BLaER1 (cell line): ENCODE measurements at regions not wholly inside any gene's neighbourhood (a gene's known extent, or its start where the extent isn't known, plus 50 kb on each side); places are given as distances from the start of the nearest gene placed in this dataset.

Experiments used
- H3K27ac ChIP-seq: shearing (Covaris generic); formaldehyde crosslinking; 2 replicates; pipeline ENCODE4 v1.8.1; 2022
- H3K27me3 ChIP-seq: shearing (Covaris generic); formaldehyde crosslinking; 2 replicates; pipeline ENCODE4 v1.8.1; 2022
- H3K36me3 ChIP-seq: shearing (Covaris generic); formaldehyde crosslinking; 2 replicates; pipeline ENCODE4 v1.8.1; 2022
- H3K4me1 ChIP-seq: shearing (Covaris generic); formaldehyde crosslinking; 2 replicates; pipeline ENCODE4 v1.8.1; 2022
- H3K4me2 ChIP-seq: shearing (Covaris generic); formaldehyde crosslinking; 2 replicates; pipeline ENCODE4 v1.8.1; 2022
- H3K4me3 ChIP-seq: shearing (Covaris generic); formaldehyde crosslinking; 2 replicates; pipeline ENCODE4 v1.8.1; 2022
- H3K9ac ChIP-seq: shearing (Covaris generic); formaldehyde crosslinking; 2 replicates; pipeline ENCODE4 v1.8.1; 2022
- H3K9me3 ChIP-seq: shearing (Covaris generic); formaldehyde crosslinking; 2 replicates; pipeline ENCODE4 v1.8.1; 2022
- H4K20me1 ChIP-seq: shearing (Covaris generic); formaldehyde crosslinking; 2 replicates; pipeline ENCODE4 v1.8.1; 2022
- Cebpa-rat ChIP-seq: shearing (Covaris generic); IDR thresholded peaks from 2 replicates; pipeline ENCODE4 v1.8.1; 2022

DNA sequence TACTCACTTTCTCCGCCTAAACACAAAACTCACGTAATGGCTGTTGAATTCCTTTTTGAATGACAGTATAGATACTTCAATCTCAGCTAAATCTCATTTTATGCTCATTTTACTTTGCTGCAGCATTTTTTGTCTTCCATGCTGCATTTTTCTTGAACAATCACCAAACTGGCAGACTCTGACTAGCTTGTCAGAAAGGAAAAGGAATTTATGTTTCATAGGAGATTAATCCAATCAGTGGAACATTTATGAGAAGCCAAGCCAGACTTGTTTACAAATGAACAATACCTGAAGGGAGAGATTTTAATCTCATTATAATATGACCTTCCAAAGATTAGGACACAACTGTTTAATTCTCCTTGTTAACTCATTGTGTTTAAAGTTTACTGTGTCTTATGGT, 1044.3 kb downstream of the DIAPH3 start:
- no peak overlapping the region for H3K9ac ChIP-seq

DNA sequence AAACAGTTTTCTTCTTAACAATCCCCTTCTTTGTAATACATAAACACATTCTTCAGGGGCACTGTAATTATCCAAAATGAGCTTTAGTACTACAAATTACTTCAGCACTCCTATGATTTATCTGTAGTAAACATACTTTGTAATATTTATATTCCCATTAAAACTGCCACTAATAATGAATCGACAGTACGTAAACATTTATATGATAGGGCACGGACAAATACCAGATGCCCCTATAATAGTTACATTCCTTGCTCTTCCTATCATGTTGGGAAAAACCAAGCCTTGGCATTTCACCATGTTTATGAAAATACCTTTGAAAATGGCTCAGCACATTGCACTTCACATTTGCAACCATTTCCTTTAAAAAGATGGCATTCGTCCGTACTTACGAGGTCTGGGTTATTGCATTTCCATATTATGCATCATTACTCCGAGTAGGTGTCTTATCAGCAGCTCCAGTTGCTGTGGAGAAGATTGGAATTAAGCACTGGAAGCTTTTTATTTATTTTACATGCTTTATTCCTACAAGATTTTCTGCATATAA, 1043.4 kb downstream of the DIAPH3 start:
- H4K20me1 ChIP-seq = no peaks in the 10 kb centered on the region
- no peak overlapping the region for H3K4me3 ChIP-seq
- H3K36me3 ChIP-seq = no peaks in the 10 kb centered on the region
- no peak overlapping the region for H3K9ac ChIP-seq
- no peak overlapping the region for H3K27ac ChIP-seq
- H3K4me2 ChIP-seq = no peak overlapping the region
- no peaks in the 10 kb centered on the region for H3K4me1 ChIP-seq
- no peak for TF ChIP-seq Cebpa-rat
- H3K27me3 ChIP-seq = no peaks in the 10 kb centered on the region
- H3K9me3 ChIP-seq = no peaks in the 10 kb centered on the region

More for the DNA sequence above, 1044.3 kb downstream of the DIAPH3 start:
- Histone ChIP-seq H3K9me3 (no peaks in the 10 kb centered on the region), H4K20me1 (no peaks in the 10 kb centered on the region), H3K4me2 (no peak overlapping the region), H3K27me3 (no peaks in the 10 kb centered on the region), H3K4me3 (no peak overlapping the region), H3K36me3 (no peaks in the 10 kb centered on the region), H3K4me1 (no peaks in the 10 kb centered on the region), H3K27ac (no peak overlapping the region)
- no peak for TF ChIP-seq Cebpa-rat

DNA sequence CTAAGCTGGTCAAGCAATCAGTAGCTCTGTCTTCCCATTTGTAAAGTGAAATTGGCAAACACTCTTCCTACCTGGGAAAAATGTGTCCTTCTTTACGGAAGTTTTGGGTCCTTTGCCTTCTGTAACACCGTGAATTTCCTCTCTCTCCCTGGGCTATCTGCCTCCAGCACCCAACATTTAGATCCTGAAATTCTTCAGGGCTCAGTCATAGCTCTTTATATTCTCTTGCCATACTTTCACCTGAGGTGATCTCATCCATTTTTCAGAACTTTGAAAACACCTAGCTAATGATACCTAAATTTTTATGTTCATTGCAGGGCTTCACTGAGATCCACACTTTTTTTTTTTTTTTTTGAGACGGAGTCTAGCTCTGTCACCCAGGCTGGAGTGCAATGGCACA, 1042.2 kb downstream of the DIAPH3 start:
- no peaks in the 10 kb centered on the region for H3K4me1 ChIP-seq
- no peaks in the 10 kb centered on the region for H3K36me3 ChIP-seq
- H3K4me3 ChIP-seq = no peak overlapping the region
- H4K20me1 ChIP-seq = no peaks in the 10 kb centered on the region
- no peaks in the 10 kb centered on the region for H3K9me3 ChIP-seq
- no peak overlapping the region for H3K4me2 ChIP-seq
- TF ChIP-seq Cebpa-rat = no peak
- H3K9ac ChIP-seq = no peak overlapping the region
- H3K27ac ChIP-seq = no peak overlapping the region
- no peaks in the 10 kb centered on the region for H3K27me3 ChIP-seq

DNA sequence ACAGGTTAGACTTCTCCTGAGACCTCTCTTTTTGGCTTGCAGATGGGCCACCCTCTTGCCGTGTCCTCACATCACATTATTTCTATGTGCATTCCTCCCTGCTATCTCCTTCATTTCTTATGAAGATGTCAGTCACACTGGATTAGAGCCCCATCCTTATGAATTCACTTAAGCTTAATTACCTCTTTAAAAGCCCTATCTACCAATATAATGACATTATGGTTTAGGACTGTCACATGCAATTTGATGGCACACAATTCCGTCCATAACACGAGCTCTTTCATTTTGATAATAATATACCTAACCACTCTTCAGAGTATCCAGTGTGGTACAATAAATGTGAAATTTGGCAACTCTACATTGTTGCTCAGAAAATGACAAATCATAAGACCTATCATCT, 1037.3 kb downstream of the DIAPH3 start:
- no peak overlapping the region for H3K27ac ChIP-seq
- H3K9ac ChIP-seq = no peak overlapping the region
- H3K27me3 ChIP-seq = no peaks in the 10 kb centered on the region
- H4K20me1 ChIP-seq = no peaks in the 10 kb centered on the region
- TF ChIP-seq Cebpa-rat = no peak
- H3K4me3 ChIP-seq = no peak overlapping the region
- no peaks in the 10 kb centered on the region for H3K36me3 ChIP-seq
- no peaks in the 10 kb centered on the region for H3K4me1 ChIP-seq
- no peak overlapping the region for H3K4me2 ChIP-seq
- H3K9me3 ChIP-seq = no peaks in the 10 kb centered on the region

DNA sequence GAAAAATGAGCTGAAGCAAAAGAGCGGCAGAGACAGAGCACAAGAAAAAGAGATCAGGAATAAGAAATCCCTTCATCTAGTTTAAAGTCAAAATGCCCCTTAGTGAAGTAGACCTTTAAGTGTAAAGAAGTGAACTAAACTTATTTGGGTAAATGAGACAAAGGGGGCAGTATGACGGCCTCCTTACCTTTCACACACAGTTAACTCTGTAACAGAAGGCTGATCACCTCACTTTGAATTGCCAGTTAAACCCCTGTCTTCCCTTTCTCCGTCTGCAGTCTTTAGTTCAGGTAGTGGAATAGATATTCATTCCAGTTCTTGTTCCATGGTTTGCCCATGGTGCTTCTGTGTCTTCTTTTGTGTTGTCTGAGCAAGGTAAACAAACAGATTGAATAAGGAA, 1029.8 kb downstream of the DIAPH3 start:
- H4K20me1 ChIP-seq = no peaks in the 10 kb centered on the region
- no peak overlapping the region for H3K27ac ChIP-seq
- H3K4me3 ChIP-seq = no peak overlapping the region
- no peak for TF ChIP-seq Cebpa-rat
- no peaks in the 10 kb centered on the region for H3K4me1 ChIP-seq
- H3K4me2 ChIP-seq = no peak overlapping the region
- no peak overlapping the region for H3K9ac ChIP-seq
- H3K36me3 ChIP-seq = no peaks in the 10 kb centered on the region
- no peaks in the 10 kb centered on the region for H3K27me3 ChIP-seq
- H3K9me3 ChIP-seq = peaks cover 6% of the 10 kb centered on the region; the same call in 1 of the 2 replicates

DNA sequence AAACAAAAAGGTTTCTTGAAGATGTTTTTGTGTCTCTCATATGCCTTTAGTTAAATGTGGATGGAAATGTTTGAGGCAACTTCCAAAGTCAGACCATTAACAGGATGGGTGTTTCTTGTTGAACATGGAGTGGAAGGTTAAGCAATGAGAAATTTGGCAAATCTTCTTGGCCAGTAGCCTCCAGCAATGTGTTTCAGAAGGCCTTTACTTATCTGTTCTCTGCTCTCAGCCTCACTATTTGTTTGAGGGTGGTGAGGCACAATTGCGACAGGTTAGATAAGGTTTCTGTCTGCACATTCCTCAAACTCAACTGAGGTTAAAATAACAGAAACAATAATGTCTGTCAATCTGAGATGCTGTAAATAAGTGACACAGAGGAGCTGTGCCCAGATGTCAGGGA, 1019.0 kb downstream of the DIAPH3 start:
- Histone ChIP-seq H3K4me1 (no peaks in the 10 kb centered on the region), H3K4me3 (no peak overlapping the region), H3K36me3 (no peaks in the 10 kb centered on the region), H3K9ac (no peak overlapping the region), H3K4me2 (no peak overlapping the region), H3K27ac (no peak overlapping the region), H4K20me1 (no peaks in the 10 kb centered on the region), H3K9me3 (no peaks in the 10 kb centered on the region), H3K27me3 (no peaks in the 10 kb centered on the region)
- no peak for TF ChIP-seq Cebpa-rat

DNA sequence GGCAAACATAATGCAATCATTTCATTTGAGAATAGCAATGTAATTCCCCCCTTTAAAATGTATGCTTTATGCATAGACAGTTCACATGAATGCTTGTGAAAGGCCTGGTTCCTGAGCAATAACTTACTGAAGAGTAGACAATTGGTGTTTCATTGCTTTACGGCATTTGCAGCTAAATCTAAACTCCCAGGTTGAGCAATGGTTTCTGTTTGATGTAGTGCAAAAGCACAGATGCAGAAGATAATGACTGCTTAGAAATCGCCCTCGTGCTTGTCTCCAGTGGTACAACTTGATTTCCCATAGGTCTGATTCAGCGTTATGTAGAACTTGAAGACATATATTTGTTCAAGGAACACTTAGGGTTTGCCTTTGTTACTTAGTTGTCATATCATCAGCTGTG, 1018.3 kb downstream of the DIAPH3 start:
- Histone ChIP-seq H3K27me3 (no peaks in the 10 kb centered on the region), H3K4me2 (no peak overlapping the region), H3K36me3 (no peaks in the 10 kb centered on the region), H3K4me1 (no peaks in the 10 kb centered on the region), H3K9ac (no peak overlapping the region), H3K9me3 (no peaks in the 10 kb centered on the region), H3K4me3 (no peak overlapping the region), H3K27ac (no peak overlapping the region), H4K20me1 (no peaks in the 10 kb centered on the region)
- no peak for TF ChIP-seq Cebpa-rat

DNA sequence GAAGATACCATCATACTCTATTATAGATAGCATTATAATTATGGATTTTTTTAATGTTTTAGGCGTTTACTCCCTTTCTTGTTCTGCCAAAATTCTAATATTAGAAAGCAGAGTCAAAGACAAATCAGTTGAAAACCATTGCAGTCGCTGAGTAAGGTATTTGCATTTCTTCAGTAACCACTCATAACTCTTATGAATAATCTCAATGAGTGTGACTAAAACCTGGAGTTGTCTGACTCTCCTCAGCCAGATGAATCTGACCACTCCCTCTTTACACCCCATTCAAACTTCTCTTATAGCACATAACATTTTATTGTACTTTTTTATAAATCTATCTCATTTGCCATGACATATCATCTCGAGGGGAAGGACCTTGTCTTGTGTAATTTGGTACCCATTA, 1006.5 kb downstream of the DIAPH3 start:
- Histone ChIP-seq H3K27ac (no peak overlapping the region), H3K4me3 (no peak overlapping the region), H3K9ac (no peak overlapping the region), H3K4me1 (no peaks in the 10 kb centered on the region), H3K36me3 (no peaks in the 10 kb centered on the region), H3K9me3 (no peaks in the 10 kb centered on the region), H3K4me2 (no peak overlapping the region), H3K27me3 (no peaks in the 10 kb centered on the region), H4K20me1 (no peaks in the 10 kb centered on the region)
- no peak for TF ChIP-seq Cebpa-rat

DNA sequence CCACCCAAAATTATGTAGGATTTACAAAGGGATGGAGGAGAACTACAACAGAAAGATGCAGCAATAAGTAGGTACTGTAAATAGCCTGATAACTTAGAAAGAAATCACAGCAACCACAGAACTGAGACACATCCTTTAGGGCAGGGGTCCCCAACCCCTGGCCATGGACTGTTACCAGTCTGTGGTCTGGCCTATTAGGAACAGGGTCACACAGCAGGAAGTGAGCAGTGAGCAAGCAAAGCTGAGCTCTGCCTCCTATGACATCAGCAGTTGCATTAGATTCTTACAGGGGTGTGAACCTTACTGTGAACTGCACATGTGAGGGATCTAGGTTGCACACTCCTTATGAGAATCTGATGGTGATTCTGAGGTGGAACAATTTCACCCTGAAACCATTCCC, 997.6 kb downstream of the DIAPH3 start:
- Histone ChIP-seq H3K4me3 (no peak overlapping the region), H3K4me2 (no peak overlapping the region), H3K9ac (no peak overlapping the region), H3K9me3 (no peaks in the 10 kb centered on the region), H4K20me1 (no peaks in the 10 kb centered on the region), H3K27ac (no peak overlapping the region), H3K4me1 (no peaks in the 10 kb centered on the region), H3K27me3 (no peaks in the 10 kb centered on the region), H3K36me3 (no peaks in the 10 kb centered on the region)
- no peak for TF ChIP-seq Cebpa-rat

DNA sequence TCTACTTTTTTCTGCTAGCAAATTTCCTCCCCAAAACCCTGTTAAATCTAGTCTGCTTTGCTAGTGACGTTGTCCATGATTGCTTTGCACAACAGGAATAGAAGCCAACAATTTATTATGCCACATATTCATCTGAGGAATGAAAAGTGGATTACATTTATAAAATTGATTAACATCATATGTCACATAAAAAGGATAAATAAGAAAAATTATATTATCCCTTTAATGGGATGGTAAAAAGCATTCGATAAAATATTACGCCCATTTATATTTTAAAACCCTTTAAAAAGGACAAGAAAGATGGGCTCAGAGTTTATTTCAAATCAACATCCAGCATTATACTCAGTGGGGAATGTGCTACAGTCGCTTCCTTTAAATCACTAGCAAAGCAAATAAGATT, 991.7 kb downstream of the DIAPH3 start:
- no peaks in the 10 kb centered on the region for H4K20me1 ChIP-seq
- TF ChIP-seq Cebpa-rat = no peak
- no peaks in the 10 kb centered on the region for H3K4me1 ChIP-seq
- no peak overlapping the region for H3K27ac ChIP-seq
- H3K27me3 ChIP-seq = no peaks in the 10 kb centered on the region
- no peak overlapping the region for H3K9ac ChIP-seq
- no peaks in the 10 kb centered on the region for H3K36me3 ChIP-seq
- no peaks in the 10 kb centered on the region for H3K9me3 ChIP-seq
- H3K4me2 ChIP-seq = no peak overlapping the region
- no peak overlapping the region for H3K4me3 ChIP-seq

DNA sequence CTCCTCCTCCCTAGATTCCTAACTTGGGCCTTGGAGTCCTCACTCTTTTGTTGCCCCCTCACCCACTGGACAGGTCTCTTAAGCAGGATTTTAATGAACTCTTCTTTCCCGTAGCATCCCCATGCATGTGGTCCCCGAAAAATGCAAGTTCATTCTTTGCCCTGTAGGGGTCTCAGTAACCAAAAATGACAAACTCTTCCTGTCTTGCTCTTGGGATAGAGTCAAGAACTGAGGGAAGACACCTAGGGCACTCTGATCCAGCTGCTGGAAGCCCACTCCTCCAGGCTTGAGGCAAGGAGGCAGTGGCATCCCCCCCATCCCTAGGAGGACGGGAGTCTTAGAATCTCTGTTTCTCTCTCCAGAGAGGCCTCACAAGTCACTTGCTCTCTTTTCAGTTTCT, 987.0 kb downstream of the DIAPH3 start:
- Histone ChIP-seq H3K27me3 (no peaks in the 10 kb centered on the region), H4K20me1 (no peaks in the 10 kb centered on the region), H3K27ac (no peak overlapping the region), H3K9ac (no peak overlapping the region), H3K4me1 (no peaks in the 10 kb centered on the region), H3K36me3 (no peaks in the 10 kb centered on the region), H3K4me3 (no peak overlapping the region), H3K4me2 (no peak overlapping the region), H3K9me3 (no peaks in the 10 kb centered on the region)
- no peak for TF ChIP-seq Cebpa-rat
